ENCODE measurements at regions not wholly inside any gene's neighbourhood (a gene's known extent, or its start where the extent isn't known, plus 50 kb on each side); places are given as distances from the start of the nearest gene placed in this dataset.
"Not testable (repeated sequence)": the region's sequence is repeated elsewhere in the genome, so short reads cannot be mapped to it uniquely, and the experiment has no call there.

DNA sequence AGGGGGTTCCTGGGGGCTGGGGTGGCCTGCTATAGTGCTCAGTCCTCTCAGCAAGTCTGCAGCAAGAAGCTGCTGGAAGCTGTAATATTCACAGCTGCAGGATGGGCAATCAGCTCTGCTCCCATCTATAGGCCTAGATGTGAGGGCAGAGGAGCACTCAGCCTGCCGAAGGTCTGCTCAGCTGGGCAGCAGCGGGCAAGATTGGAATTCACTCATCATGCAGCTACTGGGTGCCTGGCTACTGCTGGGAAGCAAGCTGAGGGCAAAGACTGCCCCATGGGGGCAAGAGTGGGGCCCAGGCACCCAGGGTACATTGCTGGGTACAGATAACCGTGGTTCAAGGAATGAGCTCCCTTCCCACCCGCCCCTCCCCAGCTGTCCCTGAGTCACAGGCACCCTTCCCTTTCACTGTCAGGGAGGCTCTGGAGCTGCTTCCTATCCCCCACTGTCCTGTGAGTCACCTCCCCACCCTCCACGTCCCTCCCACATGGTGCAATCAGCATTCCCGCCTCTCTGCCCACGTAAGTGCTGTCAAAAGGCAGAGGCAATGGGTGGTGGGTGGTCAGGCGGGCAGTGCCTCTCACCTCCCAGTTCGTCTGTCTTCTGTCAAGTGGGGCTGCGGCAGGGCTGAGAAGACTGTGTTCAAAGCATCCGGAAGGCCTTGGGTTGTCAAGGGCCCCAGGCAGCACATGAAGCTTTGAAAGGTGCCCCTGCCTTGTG is 169.2 kb downstream of the TRIM43 start:
- DNase-seq (no peak), ATAC-seq (no peak)
- Mint-ChIP-seq H3K36me3 (ENCODE audit: insufficient read depth) (no peaks in the 10 kb centered on the region), H3K27me3 (ENCODE audit: low read depth) (no peaks in the 10 kb centered on the region), H3K4me1 (ENCODE audit: low read depth) (no peaks in the 10 kb centered on the region), H3K9me3 (no peaks in the 10 kb centered on the region), H3K4me3 (no peak overlapping the region)

DNA sequence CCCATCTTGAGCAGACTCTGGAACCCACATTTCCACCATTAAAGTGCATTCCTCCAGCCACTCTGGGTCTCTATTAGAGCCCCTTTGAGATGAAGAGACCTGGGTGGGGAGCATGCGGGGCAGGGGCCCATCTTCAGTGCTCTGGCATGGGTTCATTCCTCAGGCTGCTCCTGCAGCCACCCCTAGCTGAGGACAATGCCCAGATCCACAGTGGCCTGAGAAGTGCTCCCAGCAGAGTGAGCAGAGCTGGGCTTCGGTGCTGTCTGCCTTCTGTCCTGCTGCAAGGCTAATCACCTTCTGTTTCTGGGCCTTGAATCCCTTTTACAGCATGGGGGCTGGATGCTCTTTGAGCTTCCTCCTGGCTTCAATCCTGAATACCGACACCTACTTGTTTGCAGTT is 169.8 kb downstream of the TRIM43 start:
- Mint-ChIP-seq H3K27me3 (ENCODE audit: low read depth) (no peaks in the 10 kb centered on the region), H3K36me3 (ENCODE audit: insufficient read depth) (no peaks in the 10 kb centered on the region), H3K9me3 (no peaks in the 10 kb centered on the region), H3K4me1 (ENCODE audit: low read depth) (no peaks in the 10 kb centered on the region), H3K4me3 (no peak overlapping the region)
- no peak for ATAC-seq
- DNase-seq, result no peak

DNA sequence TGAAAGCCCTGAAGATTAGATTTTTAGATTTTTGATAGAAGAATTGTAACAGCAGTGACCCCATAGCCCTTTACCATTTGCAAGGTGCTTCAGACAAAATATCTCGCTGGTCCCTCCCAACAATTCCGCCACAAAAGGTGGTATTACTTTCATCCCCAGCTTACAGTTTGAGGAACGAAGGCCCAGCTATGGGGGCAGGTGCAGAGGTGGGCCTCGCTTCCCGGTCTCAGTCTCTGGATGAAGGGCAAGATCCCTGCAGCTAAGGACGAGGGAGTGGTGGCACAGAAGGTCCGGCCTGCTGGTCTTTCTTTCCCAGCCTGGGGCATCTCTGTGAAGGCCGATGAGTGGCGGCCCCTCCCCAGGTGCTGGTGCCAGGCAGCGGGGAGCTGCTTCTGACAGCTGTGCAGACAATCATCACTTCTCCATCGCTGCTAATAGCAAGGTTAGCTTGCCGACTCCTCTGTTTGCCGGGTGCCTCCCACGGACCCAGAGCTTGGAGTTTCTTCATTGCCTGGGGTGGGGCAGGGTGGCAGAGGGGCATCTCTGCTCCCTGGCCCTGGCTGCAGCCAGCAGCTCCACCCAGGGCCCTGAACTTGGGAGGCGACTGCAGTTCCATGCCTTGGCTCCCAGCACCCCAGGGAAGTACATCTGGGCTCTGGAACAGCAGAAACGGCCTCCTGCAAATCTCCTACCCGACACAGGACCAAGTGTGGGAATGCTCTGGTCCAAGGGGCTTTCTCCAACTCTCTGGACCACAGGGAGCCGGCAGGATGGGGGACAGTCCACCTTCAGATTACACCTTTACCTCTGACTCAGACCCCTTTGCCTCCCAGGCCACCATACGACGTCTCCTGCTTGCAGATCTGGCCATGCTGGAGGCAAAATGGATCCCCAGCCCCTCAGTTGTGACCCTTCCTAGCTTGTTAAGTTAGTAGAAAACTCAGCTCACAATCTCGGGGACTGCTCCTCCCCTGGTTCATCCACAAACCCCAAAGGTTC is 170.5 kb downstream of the TRIM43 start:
- H3K4me3 Mint-ChIP-seq; H3K9me3 Mint-ChIP-seq; DNase-seq; H3K27me3 Mint-ChIP-seq (ENCODE audit: low read depth); H3K4me1 Mint-ChIP-seq (ENCODE audit: low read depth); ATAC-seq; H3K36me3 Mint-ChIP-seq (ENCODE audit: insufficient read depth): not testable (repeated sequence)

DNA sequence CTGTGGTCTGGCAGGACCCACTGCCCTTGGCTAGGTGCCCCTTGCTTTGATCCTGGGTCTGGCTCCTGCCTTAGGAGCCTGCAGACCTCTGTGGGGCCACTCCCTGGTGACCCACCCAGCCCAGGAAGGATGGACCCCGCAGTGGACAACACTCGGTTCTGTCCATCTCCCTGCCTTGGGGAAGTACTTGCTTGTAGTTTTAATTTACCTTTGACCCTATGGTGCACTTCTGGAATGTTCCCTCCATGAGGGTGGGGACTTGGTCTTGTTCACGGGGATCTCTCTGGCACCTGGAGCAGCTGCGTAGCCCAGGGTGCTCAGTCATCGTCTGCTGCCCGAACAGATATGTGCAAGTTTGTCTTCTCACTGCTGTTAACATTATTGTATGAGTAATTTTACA is 171.3 kb downstream of the TRIM43 start:
- not testable (repeated sequence) for H3K36me3 Mint-ChIP-seq (ENCODE audit: insufficient read depth); H3K27me3 Mint-ChIP-seq (ENCODE audit: low read depth); H3K9me3 Mint-ChIP-seq; H3K4me1 Mint-ChIP-seq (ENCODE audit: low read depth); ATAC-seq; H3K4me3 Mint-ChIP-seq; DNase-seq

DNA sequence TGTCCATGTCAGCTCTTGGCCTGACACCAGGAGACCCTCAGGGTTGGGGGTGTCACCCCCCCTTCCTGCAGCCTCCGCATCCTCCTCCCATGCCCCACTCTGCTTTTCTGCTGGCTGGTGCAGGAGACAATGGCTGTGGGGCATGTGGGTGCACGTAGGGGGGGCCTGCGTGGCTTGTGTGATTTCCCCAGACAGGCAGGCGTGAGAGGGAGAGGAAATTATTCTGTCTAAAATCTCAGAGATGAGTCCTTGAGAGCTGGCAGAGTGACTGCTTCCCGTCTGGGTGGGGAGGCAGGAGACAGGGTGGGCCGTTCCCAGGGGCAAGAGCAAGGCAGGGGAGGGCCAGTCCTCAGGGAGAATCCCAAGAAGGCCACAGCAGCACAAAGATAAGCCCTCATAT is 173.2 kb downstream of the TRIM43 start:
- H3K36me3 Mint-ChIP-seq (ENCODE audit: insufficient read depth); H3K4me1 Mint-ChIP-seq (ENCODE audit: low read depth); DNase-seq; ATAC-seq; H3K4me3 Mint-ChIP-seq; H3K9me3 Mint-ChIP-seq; H3K27me3 Mint-ChIP-seq (ENCODE audit: low read depth): not testable (repeated sequence)

DNA sequence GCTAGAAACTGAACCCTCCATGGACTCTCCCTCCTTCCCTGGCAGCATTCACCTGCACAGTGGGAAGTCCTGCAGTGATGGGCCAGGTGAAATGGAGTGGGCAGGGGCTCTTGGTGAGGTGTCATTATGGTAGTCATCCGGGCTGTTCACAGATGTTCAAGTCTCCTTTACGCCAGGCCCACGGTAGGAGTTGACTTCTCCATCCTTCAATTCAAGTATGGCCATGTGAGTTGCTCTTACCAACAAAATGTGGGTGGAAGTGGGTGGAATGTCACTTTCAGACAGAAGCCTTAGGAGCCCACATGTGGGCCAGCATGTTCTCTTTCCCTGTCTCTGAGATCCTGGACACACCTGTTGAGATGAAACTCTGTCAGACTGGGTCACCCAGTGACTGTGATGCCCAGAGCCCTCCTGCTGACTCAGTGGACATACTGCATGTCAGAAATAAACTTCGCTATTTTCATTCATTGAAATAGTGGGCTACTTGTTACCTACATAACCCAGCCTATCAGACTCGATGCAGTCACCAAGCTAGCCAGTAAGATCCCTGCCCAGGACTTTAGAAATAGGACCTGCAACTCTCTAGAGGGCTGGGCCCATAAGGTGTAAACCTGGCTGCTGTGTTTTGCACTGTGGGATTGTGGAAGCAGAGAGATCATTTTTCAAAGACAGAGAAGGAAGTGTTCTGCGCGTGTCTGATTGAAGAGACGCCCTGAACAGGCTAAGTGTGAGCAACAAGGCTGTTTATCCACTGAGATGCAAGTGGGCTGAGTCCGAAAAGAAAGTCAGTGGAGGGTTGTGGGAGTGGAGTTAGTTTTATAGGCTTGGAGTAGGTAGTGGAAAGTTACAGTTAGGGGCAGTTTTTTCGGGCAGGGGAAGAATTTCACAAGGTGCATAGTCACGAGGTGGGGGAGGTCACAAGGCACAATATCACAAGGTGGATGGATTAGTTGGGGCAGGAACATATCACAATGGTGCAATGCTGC is 174.4 kb downstream of the TRIM43 start:
- not testable (repeated sequence) for H3K36me3 Mint-ChIP-seq (ENCODE audit: insufficient read depth); H3K9me3 Mint-ChIP-seq; DNase-seq; H3K27me3 Mint-ChIP-seq (ENCODE audit: low read depth); H3K4me3 Mint-ChIP-seq; ATAC-seq; H3K4me1 Mint-ChIP-seq (ENCODE audit: low read depth)

DNA sequence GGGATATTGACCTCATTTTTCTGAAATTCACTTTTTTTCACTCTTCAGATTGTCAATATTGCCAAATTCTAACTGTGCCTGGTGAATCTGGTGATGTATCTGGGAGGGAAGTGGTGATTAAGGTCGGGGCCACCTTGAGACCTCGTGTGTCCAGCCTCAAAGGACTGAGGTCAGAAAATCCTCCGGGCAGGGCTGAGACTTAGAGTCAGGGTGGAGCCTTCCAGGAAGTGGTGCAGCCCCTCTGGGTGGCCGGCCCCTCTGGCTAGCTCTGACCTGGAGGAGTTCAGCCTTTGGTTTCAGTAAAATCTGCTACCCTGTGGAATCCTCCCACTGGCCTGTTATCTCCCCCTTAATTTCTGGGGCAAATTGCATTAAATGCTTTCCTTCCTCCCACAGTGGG is 175.7 kb downstream of the TRIM43 start:
- not testable (repeated sequence) for H3K4me3 Mint-ChIP-seq; DNase-seq; H3K36me3 Mint-ChIP-seq (ENCODE audit: insufficient read depth); H3K27me3 Mint-ChIP-seq (ENCODE audit: low read depth); ATAC-seq; H3K4me1 Mint-ChIP-seq (ENCODE audit: low read depth); H3K9me3 Mint-ChIP-seq

DNA sequence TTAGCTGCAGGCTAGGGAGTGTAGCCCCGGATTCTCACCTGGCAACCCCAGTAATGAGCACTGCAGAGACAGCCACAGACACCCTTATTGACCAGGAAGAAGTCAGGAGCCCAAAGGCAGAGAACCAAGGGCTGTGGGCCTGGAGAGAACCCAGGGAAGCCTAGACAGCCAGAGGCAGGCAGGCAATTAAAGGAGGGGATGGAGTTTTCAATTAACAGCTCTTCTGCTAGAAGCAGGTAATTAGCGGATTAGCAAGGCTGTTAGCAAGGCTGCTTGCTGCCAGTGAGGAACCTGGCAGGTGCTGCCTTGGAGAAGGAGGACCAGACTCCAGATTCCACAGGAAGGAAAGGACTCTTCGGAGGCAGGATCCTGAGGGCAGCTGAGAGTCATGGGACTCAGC is 176.1 kb downstream of the TRIM43 start:
- H3K9me3 Mint-ChIP-seq; H3K4me1 Mint-ChIP-seq (ENCODE audit: low read depth); H3K27me3 Mint-ChIP-seq (ENCODE audit: low read depth); H3K4me3 Mint-ChIP-seq; ATAC-seq; DNase-seq; H3K36me3 Mint-ChIP-seq (ENCODE audit: insufficient read depth): not testable (repeated sequence)

DNA sequence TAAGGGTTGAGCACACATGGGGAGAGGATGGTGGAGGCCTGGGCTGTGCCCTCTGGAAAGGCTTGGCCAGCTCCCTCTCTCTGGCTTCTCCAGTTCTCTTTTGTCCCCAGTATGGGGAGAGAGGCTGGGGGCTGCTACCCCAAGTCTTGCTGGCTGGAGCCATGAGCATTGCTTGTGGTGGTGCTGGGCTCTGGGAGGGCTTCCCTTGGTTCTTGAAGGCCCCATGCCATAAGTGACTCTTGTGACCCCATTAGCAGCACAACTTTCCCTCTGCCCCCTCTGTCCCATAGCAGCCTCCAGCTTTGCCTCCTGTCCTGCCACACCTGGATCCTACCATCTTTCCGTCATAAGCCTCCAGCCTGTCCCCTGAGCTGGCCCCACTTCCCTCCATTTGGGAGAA is 177.5 kb downstream of the TRIM43 start:
- not testable (repeated sequence) for H3K36me3 Mint-ChIP-seq (ENCODE audit: insufficient read depth); DNase-seq; H3K4me3 Mint-ChIP-seq; H3K27me3 Mint-ChIP-seq (ENCODE audit: low read depth); H3K9me3 Mint-ChIP-seq; H3K4me1 Mint-ChIP-seq (ENCODE audit: low read depth); ATAC-seq

DNA sequence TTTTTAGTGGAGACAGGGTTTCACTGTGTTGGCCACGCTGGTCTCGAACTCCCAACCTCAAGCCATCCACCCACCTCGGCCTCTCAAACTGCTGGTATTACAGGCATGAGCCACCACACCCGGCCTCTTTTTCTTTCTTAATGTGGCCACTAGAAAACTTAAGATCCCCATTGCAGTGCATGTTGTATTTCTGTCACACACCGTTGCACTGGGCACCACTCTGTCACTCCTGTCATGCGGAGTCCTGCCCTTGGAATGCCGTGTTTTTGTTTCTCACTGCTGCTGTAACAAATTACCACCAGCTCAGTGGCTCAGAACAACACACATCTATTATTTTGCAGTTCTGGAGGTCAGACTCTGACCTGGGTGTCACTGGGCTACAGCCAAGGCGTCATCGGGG is 178.9 kb downstream of the TRIM43 start:
- not testable (repeated sequence) for H3K4me1 Mint-ChIP-seq (ENCODE audit: low read depth); ATAC-seq; H3K27me3 Mint-ChIP-seq (ENCODE audit: low read depth); DNase-seq; H3K36me3 Mint-ChIP-seq (ENCODE audit: insufficient read depth); H3K4me3 Mint-ChIP-seq; H3K9me3 Mint-ChIP-seq

DNA sequence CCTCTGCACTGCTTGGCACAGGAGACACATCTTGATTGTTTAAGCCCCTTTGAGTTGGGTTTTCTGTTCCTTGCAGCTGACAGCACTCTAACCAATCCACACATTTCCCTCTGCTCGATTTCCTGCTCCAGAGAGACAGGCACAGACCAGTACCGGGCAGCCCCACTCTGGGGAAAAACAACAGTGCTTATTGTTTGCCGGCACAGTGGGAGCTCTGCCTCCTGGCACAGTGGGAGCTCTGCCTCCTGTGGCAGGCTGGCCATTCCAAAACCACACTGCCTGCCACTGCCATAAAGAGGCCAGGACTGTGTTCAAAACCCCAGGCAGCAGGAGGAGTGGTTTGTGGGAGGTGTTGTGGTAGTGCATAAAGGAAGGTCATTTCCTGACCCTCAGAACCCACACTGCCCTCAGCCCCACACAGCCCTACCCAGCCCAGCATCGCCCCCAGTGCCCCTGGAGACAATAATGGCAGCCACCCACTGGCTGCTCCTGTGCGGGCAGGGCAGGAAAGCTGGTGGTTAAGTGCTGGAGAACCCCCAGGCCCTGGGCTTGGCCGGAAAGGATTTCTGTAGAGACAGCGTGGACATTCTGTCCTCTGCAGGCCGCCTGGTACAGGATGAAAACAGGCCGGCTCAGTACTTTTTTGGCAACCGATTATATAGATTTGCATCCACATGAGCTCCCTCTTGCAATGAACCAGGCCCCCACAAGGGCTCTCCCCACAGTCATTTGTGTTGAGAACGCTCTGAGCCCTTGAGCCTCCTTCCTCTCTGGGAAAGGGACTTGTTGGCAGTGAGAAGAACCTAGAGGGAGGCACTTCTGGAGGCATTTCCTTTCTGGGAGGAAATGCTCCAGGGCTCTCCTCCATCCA is 182.8 kb downstream of the TRIM43 start:
- ATAC-seq; DNase-seq; H3K9me3 Mint-ChIP-seq; H3K4me3 Mint-ChIP-seq; H3K4me1 Mint-ChIP-seq (ENCODE audit: low read depth); H3K27me3 Mint-ChIP-seq (ENCODE audit: low read depth); H3K36me3 Mint-ChIP-seq (ENCODE audit: insufficient read depth): not testable (repeated sequence)

DNA sequence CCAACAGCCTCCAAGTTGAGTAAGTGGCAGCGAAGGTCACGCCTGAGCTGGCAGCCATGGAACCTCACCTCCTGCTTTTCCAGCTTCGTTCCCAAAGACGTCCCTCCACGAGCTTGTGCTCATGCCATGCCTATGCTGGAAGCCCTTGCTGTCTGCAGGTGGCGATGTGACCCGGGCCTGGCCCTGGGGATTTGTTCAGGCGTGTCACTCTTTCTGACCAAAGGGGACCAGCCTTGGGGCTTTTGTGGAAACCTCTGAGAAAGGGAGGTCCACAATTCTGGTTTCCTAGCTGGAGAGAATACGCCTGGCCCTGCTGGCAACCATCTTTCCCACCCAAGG is 183.4 kb downstream of the TRIM43 start:
- not testable (repeated sequence) for ATAC-seq; H3K27me3 Mint-ChIP-seq (ENCODE audit: low read depth); H3K9me3 Mint-ChIP-seq; H3K36me3 Mint-ChIP-seq (ENCODE audit: insufficient read depth); H3K4me3 Mint-ChIP-seq; DNase-seq; H3K4me1 Mint-ChIP-seq (ENCODE audit: low read depth)

All from activated T-cell treated with anti-CD3 and anti-CD28 coated beads, Interleukin-2, amount 50 U/mL, for 4 hours (primary cell).